ENCODE measurements at regions not wholly inside any gene's neighbourhood (a gene's known extent, or its start where the extent isn't known, plus 50 kb on each side); places are given as distances from the start of the nearest gene placed in this dataset.
A peak's percentile ranks its signal among the peaks of the same experiment; 100 is the strongest.

- H3K4me3 ChIP-seq (ENCODE audit: low read length), result no peak overlapping the region
- DNase-seq (ENCODE audit: low read depth), result no peak
- TF ChIP-seq CTCF (conservative IDR thresholded peaks at IDR 0.05; ENCODE audit: low read length), result no peak
Measured at GRCh38 chr14:30088620-30089019, 161.0 kb upstream of the PRKD1 start.

DNA sequence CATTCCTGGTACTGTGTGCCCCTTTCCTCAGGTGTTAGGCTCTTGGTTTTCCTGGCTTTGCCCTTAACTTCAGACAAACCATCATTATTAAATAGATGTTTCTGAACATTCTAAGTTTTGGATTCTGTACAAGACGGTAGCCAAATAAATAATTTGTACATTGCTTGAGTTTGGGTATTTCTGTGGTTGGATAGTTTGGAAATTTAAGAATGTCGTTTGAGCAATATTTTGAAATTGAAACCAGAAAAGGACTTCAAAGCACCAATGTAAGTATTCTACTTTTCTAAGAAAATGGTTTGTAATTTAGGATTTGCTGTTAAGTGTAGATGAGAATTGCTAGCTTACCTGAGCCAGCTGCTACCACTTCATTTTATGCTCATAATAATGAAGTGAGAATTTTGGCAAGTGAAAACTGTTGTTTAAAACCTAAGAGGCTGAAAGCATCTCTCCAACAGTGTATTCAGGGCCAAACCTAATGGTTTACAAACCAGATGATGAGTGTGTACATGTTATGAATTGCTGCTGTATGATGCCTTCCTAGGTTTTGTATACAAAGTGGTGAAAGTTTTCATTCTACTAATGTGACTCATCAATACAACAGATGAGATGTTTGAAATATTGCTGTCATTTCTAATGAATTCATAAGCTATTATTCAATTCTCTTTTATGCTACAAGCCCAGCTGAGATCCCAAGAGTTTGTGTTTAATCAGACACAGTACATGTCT lies 181.5 kb upstream of the PRKD1 start:
- no peak for TF ChIP-seq CTCF (conservative IDR thresholded peaks at IDR 0.05; ENCODE audit: low read length)
- no peak overlapping the region for H3K4me3 ChIP-seq (ENCODE audit: low read length)
- peak; percentile 75 for DNase-seq (ENCODE audit: low read depth)

DNA sequence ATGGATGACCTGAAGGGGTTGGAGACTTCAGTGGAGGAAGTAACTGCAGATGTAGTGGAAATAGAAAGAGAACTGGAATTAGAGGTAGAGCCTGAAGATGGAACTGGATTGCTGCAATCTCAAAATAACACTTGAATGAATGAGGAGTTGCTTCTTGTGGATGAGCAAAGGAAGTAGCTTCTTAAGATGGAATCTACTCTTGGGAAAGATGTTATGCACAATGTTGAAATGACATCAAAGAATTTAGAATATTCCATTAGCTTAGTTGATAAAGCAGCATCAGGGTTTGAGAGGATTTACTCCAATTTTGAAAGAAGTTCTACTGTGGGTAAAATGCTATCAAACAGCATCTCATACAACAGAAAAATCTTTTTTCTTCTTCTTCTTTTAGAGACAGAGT lies 186.4 kb upstream of the PRKD1 start:
- no peak overlapping the region for H3K4me3 ChIP-seq (ENCODE audit: low read length)
- peak; percentile 51 for DNase-seq (ENCODE audit: low read depth)
- TF ChIP-seq CTCF (conservative IDR thresholded peaks at IDR 0.05; ENCODE audit: low read length), result no peak

DNA sequence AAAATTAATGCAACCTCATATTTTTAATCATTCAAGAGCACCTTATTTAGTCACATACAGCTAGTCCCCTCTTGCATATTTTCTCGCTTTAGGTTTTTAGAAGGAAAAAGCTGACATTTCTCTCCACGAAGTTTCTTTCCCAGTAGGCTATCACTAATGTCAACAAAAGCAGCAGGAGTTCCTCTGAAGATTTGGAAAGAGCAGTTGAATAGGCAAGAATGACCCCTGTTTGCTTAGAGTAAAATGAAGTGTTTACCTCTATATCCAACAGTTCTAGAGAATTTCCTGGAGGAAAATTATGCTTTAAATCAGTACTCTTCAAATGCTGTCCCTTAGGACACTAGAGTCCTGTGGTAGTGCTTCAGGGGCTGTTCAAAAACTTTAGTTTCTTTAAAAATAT lies 188.1 kb upstream of the PRKD1 start:
- no peak for DNase-seq (ENCODE audit: low read depth)
- no peak for TF ChIP-seq CTCF (conservative IDR thresholded peaks at IDR 0.05; ENCODE audit: low read length)
- no peak overlapping the region for H3K4me3 ChIP-seq (ENCODE audit: low read length)

DNA sequence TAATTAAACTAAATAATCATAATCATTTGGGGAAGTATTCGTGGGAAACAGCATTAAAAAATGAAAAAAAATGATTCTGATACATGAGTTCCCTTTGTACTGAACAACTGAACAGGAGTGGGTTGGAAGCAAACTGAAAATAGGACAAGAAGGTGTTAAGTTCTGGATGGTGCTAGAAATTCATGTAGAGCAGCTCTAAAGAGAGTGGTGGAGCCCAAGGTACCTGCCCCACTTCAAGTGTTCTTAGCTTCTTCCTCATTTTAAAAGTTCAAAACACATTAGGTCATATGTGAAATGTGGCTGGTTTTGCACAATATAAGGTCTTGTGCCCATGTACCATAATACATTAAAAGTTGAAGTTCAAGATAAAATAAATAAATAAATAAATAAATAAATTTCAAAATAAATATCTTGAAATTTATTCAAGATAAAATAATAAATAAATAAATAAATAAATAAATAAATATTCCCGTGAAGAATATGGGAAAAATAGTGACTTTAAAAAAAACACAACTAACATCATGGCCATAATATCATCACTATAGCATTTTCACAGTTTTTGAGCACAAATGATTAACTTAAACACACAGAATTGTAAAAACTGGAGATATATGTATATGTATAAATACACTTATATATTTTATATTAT lies 191.5 kb upstream of the PRKD1 start:
- no peak overlapping the region for H3K4me3 ChIP-seq (ENCODE audit: low read length)

DNA sequence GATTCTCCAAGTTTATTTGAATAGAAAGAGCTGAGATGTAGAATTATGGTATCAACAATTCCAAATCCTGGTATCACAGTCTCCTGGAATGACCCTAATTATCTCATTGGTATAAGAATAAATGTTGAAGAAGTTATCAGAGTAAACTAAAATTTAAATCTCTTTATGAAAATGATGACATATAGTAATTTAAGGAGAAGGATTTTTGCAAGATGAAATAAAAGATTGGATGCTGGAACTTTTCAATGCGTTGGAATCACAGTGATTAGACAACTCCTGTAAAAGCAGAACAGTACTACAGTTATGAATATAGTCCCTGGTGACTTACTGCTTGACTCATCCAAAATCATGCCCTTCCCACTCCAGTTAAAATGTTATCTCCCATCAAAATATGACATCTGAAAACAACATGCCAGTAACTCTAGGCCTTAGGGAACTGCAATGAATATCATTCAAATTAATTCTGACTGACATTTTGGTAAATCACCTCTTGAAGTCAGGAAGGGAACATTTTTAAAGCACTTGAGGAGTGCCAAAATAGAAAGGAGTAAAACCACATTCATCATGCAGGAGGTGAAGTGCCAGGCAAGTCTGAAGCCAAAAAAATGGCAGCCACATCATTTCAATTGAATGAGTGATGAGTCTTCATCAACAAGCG lies 197.8 kb upstream of the PRKD1 start:
- no peak for TF ChIP-seq CTCF (conservative IDR thresholded peaks at IDR 0.05; ENCODE audit: low read length)
- H3K4me3 ChIP-seq (ENCODE audit: low read length), result no peak overlapping the region
- DNase-seq (ENCODE audit: low read depth), result no peak

More for the DNA sequence above, 191.5 kb upstream of the PRKD1 start:
- no peak for TF ChIP-seq CTCF (conservative IDR thresholded peaks at IDR 0.05; ENCODE audit: low read length)
- DNase-seq (ENCODE audit: low read depth), result no peak
